ENCODE measurements at regions not wholly inside any gene's neighbourhood (a gene's known extent, or its start where the extent isn't known, plus 50 kb on each side); places are given as distances from the start of the nearest gene placed in this dataset.

DNA sequence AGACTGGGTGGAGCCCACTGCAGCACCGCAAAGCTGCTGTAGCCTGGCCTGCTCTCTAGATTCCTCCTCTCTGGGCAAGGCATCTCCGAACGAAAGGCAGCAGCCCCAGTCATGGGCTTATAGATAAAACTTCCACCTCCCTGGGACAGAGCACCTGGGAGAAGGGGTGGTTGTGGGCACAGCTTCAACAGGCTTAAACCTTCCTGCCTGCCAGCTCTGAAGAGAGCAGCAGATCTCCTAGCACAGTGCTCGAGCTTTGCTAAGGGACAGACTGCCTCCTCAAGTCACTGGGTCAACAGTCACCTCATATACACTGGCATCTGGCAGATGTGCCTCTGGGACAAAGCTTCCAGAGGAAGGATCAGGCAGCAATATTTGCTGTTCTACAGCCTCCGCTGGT lies 117.3 kb downstream of the EHF start:
- peaks cover 0 to 3% of the 10 kb centered on the region in 2 donors for H3K27me3 ChIP-seq (ENCODE audit: control insufficient read depth in 1 of 2, insufficient read depth in 2 of 2, low read length in 1 of 2)
- no peaks in the 10 kb centered on the region for H3K36me3 ChIP-seq (ENCODE audit: control insufficient read depth in 1 of 2, insufficient read depth in 2 of 2, low read length in 1 of 2)
- peaks cover 3% of the 10 kb centered on the region for H3K9me3 ChIP-seq (ENCODE audit: control insufficient read depth, low read length)
- WGBS, 2 donors, result 77 to 81% methylated on average over 5 of the region's 5 CpGs
- no peak for ATAC-seq (ENCODE audit: low FRiP score)
- no peak for DNase-seq
- H3K27ac ChIP-seq (ENCODE audit: low read depth in 1 of 2, low read length in 2 of 2), result no peak overlapping the region
- intact Hi-C loops (cut with DNase I), result no loop called here
- H3K4me3 ChIP-seq (ENCODE audit: low read length in 2 of 2), result no peak overlapping the region
- H3K4me1 ChIP-seq (ENCODE audit: control insufficient read depth in 1 of 2, insufficient read depth in 2 of 2, low read length in 2 of 2), result no peaks in the 10 kb centered on the region

DNA sequence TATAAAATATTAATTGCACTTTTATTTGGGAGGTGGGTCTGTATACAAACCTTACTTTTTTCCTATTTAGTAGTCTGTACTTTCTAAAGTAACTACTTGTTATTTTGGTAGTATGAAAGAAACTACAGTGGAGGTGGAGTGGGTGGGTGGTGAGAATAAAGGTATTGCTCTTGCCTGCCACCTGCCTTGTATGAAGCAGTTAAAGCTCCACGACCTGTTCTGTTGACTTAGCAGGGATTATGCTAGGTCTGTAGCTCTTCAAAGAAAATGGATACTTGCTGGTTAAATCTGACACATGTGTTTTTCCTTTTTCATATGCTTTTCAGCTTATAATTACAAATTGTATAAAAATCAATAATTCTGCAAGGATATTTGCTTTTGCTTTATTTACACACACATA lies 111.9 kb downstream of the EHF start:
- H3K36me3 ChIP-seq (ENCODE audit: control insufficient read depth in 1 of 2, insufficient read depth in 2 of 2, low read length in 1 of 2), result no peaks in the 10 kb centered on the region
- H3K4me3 ChIP-seq (ENCODE audit: low read length in 2 of 2), result no peak overlapping the region
- no peaks in the 10 kb centered on the region for H3K9me3 ChIP-seq (ENCODE audit: control insufficient read depth, low read length)
- H3K4me1 ChIP-seq (ENCODE audit: control insufficient read depth in 1 of 2, insufficient read depth in 2 of 2, low read length in 2 of 2), result no peaks in the 10 kb centered on the region
- H3K27ac ChIP-seq (ENCODE audit: low read depth in 1 of 2, low read length in 2 of 2), result no peak overlapping the region
- no peak for DNase-seq
- WGBS, 2 donors, result 46 to 47% methylated on average over 1 of the region's 1 CpG
- peaks cover 0 to 3% of the 10 kb centered on the region in 2 donors for H3K27me3 ChIP-seq (ENCODE audit: control insufficient read depth in 1 of 2, insufficient read depth in 2 of 2, low read length in 1 of 2)
- intact Hi-C loops (cut with DNase I), result no loop called here
- no peak for ATAC-seq (ENCODE audit: low FRiP score)

DNA sequence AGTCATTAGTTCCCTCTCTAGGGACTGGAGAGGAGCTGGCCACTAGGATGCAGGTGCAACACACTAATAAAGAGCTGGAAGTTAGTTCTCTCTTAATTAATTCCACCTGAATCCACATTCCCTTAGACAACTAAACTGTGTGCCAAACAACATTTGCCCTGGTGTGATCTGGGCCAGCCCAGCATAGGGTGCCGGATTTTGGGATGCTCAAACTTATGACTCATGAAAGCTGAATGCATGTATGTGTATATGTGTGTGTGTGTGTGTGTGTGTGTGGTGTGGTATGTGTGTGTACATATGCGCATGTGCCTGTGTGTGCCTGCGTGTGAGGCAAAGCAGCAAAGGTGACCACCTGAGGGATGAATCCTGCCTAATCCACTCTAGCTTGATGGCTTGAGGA lies 110.7 kb downstream of the EHF start:
- H3K4me3 ChIP-seq (ENCODE audit: low read length in 2 of 2), result no peak overlapping the region
- H3K36me3 ChIP-seq (ENCODE audit: control insufficient read depth in 1 of 2, insufficient read depth in 2 of 2, low read length in 1 of 2), result no peaks in the 10 kb centered on the region
- ATAC-seq (ENCODE audit: low FRiP score), result no peak
- intact Hi-C loops (cut with DNase I), result no loop called here
- DNase-seq, result no peak
- H3K27me3 ChIP-seq (ENCODE audit: control insufficient read depth in 1 of 2, insufficient read depth in 2 of 2, low read length in 1 of 2), result peaks cover 0 to 3% of the 10 kb centered on the region in 2 donors
- 67 to 78% methylated on average over 3 of the region's 3 CpGs for WGBS, 2 donors
- no peaks in the 10 kb centered on the region for H3K4me1 ChIP-seq (ENCODE audit: control insufficient read depth in 1 of 2, insufficient read depth in 2 of 2, low read length in 2 of 2)
- no peaks in the 10 kb centered on the region for H3K9me3 ChIP-seq (ENCODE audit: control insufficient read depth, low read length)
- no peak overlapping the region for H3K27ac ChIP-seq (ENCODE audit: low read depth in 1 of 2, low read length in 2 of 2)

DNA sequence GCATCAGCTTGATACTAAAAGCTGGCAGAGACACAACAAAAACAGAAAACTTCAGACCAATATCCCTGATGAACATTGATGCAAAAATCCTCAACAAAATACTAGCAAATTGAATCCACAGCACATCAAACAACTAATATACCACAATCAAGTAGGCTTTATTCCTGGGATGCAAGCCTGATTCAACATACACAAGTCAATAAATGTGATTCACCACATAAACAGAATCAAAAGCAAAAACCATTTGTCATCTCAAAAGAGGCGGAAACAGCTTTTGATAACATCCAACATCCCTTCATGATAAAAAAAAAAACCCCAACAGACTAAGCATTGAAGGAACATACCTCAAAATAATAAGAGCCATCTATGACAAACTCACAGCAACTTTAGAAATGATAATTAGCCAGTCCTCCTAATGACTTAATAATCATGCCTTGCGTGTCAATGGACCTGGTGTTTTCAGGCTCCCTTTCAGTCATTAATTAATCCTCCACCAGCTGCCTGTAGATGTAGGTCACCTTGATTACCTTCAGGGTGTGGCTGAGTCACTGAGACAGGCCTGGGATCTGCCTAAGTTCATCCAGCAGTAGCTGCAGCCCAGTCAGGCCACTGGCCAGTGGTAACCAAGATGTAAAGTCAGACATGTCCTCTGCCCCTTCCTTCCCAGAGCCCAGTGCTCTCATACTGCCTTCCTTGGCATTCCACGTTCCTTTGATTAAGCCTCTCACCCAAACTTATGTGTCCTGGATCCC lies 109.8 kb downstream of the EHF start:
- no peaks in the 10 kb centered on the region for H3K4me1 ChIP-seq (ENCODE audit: control insufficient read depth in 1 of 2, insufficient read depth in 2 of 2, low read length in 2 of 2)
- H3K4me3 ChIP-seq (ENCODE audit: low read length in 2 of 2), result no peak overlapping the region
- H3K27ac ChIP-seq (ENCODE audit: low read depth in 1 of 2, low read length in 2 of 2), result no peak overlapping the region
- intact Hi-C loops (cut with DNase I), result no loop called here
- no peaks in the 10 kb centered on the region for H3K9me3 ChIP-seq (ENCODE audit: control insufficient read depth, low read length)
- ATAC-seq (ENCODE audit: low FRiP score), result no peak
- H3K27me3 ChIP-seq (ENCODE audit: control insufficient read depth in 1 of 2, insufficient read depth in 2 of 2, low read length in 1 of 2), result peaks cover 0 to 3% of the 10 kb centered on the region in 2 donors
- DNase-seq, result no peak
- 75 to 87% methylated on average over 3 of the region's 3 CpGs for WGBS, 2 donors
- H3K36me3 ChIP-seq (ENCODE audit: control insufficient read depth in 1 of 2, insufficient read depth in 2 of 2, low read length in 1 of 2), result no peaks in the 10 kb centered on the region

DNA sequence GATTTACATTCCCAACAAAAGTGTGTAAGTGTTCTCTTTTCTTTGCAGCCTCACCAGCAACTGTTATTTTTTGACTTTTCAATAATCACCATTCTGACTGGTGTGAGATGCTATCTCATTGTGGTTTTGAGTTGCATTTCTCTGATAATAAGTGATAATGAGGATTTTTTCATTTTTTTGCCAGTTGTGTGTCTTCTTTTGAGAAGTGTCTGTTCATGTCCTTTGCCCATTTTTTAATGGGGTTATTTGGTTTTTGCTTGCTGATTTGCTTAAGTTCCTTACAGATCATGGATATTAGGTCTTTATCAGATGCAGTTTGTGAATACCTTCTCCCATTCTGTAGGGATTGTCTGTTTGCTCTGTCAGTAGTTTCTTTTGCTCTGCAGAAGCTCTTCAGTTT lies 107.7 kb downstream of the EHF start:
- no peaks in the 10 kb centered on the region for H3K36me3 ChIP-seq (ENCODE audit: control insufficient read depth in 1 of 2, insufficient read depth in 2 of 2, low read length in 1 of 2)
- no peak overlapping the region for H3K4me3 ChIP-seq (ENCODE audit: low read length in 2 of 2)
- intact Hi-C loops (cut with DNase I), result no loop called here
- ATAC-seq (ENCODE audit: low FRiP score) (no peak), DNase-seq (no peak)
- H3K9me3 ChIP-seq (ENCODE audit: control insufficient read depth, low read length), result no peaks in the 10 kb centered on the region
- no peak overlapping the region for H3K27ac ChIP-seq (ENCODE audit: low read depth in 1 of 2, low read length in 2 of 2)
- H3K4me1 ChIP-seq (ENCODE audit: control insufficient read depth in 1 of 2, insufficient read depth in 2 of 2, low read length in 2 of 2), result no peaks in the 10 kb centered on the region
- no peaks in the 10 kb centered on the region for H3K27me3 ChIP-seq (ENCODE audit: control insufficient read depth in 1 of 2, insufficient read depth in 2 of 2, low read length in 1 of 2)

DNA sequence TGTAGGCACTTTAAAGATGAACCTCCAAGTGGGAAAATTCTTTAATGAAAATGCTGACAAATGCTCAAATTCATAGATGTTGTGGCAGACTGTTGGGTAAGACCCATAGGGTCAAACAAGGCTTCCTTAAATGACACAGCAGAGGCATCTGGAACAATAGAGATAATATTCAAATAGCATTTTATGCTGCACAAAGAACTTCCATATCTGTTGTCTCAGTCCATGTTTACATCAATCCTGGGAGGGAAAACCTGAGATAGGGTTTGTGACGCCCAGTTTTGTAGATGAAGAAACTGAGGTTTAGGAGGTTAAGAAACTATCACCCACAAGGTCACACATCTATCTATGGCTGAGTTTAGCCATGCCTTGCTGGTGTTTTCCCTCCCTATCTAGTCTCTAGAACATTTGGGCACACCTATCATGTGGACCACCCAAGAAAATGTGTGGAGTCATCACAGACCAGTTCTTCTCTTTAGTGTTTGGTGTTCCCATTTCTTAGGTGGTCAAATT lies 106.4 kb downstream of the EHF start:
- Histone ChIP-seq H3K27me3 (ENCODE audit: control insufficient read depth in 1 of 2, insufficient read depth in 2 of 2, low read length in 1 of 2) (no peaks in the 10 kb centered on the region), H3K9me3 (ENCODE audit: control insufficient read depth, low read length) (no peaks in the 10 kb centered on the region), H3K4me3 (ENCODE audit: low read length in 2 of 2) (no peak overlapping the region), H3K4me1 (ENCODE audit: control insufficient read depth in 1 of 2, insufficient read depth in 2 of 2, low read length in 2 of 2) (no peaks in the 10 kb centered on the region), H3K36me3 (ENCODE audit: control insufficient read depth in 1 of 2, insufficient read depth in 2 of 2, low read length in 1 of 2) (no peaks in the 10 kb centered on the region), H3K27ac (ENCODE audit: low read depth in 1 of 2, low read length in 2 of 2) (no peak overlapping the region)
- 71 to 79% methylated on average over 1 of the region's 1 CpG for WGBS, 2 donors
- intact Hi-C loops (cut with DNase I), result no loop called here
- no peak for ATAC-seq (ENCODE audit: low FRiP score)
- no peak for DNase-seq

DNA sequence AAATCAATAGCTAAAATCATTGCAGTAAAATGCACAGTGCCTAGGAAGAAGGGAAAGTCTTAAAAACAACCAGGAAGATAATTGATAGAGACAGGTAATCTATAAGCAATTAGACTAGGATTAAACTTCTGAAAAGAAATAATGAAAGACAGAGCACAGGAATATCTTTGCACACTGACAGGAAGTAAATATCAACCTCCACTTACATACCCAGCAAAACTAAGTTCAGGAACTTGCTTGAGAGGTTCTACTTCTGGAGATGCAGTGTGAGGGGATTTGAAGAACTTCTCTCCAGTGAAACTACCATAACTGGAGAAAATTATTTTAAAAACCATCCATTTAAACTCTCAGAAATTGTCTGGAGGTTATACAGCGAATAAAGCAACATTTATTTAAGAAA lies 104.1 kb downstream of the EHF start:
- no peaks in the 10 kb centered on the region for H3K36me3 ChIP-seq (ENCODE audit: control insufficient read depth in 1 of 2, insufficient read depth in 2 of 2, low read length in 1 of 2)
- DNase-seq (no peak), ATAC-seq (ENCODE audit: low FRiP score) (no peak)
- no peaks in the 10 kb centered on the region for H3K27me3 ChIP-seq (ENCODE audit: control insufficient read depth in 1 of 2, insufficient read depth in 2 of 2, low read length in 1 of 2)
- H3K4me3 ChIP-seq (ENCODE audit: low read length in 2 of 2), result no peak overlapping the region
- H3K4me1 ChIP-seq (ENCODE audit: control insufficient read depth in 1 of 2, insufficient read depth in 2 of 2, low read length in 2 of 2), result no peaks in the 10 kb centered on the region
- WGBS, 2 donors, result 51 to 72% methylated on average over 1 of the region's 1 CpG
- intact Hi-C loops (cut with DNase I), result no loop called here
- H3K9me3 ChIP-seq (ENCODE audit: control insufficient read depth, low read length), result peaks cover 2% of the 10 kb centered on the region
- H3K27ac ChIP-seq (ENCODE audit: low read depth in 1 of 2, low read length in 2 of 2), result no peak overlapping the region

DNA sequence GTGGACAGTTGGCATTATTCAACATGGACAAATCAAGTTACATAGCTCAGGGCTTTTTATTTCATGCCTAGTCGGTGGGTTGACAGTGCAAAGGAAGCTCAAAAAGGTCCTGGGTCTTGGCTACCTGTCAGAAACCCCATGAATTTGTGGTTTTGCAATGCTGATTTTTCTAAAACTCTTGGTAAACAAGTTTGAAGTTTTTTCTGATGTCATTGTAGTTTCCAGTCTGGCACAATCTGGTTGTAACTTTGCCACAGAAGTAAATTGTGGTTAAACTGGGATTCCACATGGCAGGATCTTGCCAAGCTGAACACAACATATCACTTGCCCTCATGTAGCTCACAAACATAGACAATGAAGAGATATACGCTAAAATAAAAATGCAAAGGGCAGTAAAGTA lies 100.8 kb downstream of the EHF start:
- ATAC-seq (ENCODE audit: low FRiP score), result no peak
- Histone ChIP-seq H3K4me3 (ENCODE audit: low read length in 2 of 2) (no peak overlapping the region), H3K9me3 (ENCODE audit: control insufficient read depth, low read length) (peaks cover 2% of the 10 kb centered on the region), H3K4me1 (ENCODE audit: control insufficient read depth in 1 of 2, insufficient read depth in 2 of 2, low read length in 2 of 2) (no peaks in the 10 kb centered on the region), H3K36me3 (ENCODE audit: control insufficient read depth in 1 of 2, insufficient read depth in 2 of 2, low read length in 1 of 2) (no peaks in the 10 kb centered on the region), H3K27me3 (ENCODE audit: control insufficient read depth in 1 of 2, insufficient read depth in 2 of 2, low read length in 1 of 2) (no peaks in the 10 kb centered on the region), H3K27ac (ENCODE audit: low read depth in 1 of 2, low read length in 2 of 2) (no peak overlapping the region)
- 78% methylated on average over 2 of the region's 2 CpGs for WGBS, 2 donors
- intact Hi-C loops (cut with DNase I), result no loop called here
- no peak for DNase-seq

DNA sequence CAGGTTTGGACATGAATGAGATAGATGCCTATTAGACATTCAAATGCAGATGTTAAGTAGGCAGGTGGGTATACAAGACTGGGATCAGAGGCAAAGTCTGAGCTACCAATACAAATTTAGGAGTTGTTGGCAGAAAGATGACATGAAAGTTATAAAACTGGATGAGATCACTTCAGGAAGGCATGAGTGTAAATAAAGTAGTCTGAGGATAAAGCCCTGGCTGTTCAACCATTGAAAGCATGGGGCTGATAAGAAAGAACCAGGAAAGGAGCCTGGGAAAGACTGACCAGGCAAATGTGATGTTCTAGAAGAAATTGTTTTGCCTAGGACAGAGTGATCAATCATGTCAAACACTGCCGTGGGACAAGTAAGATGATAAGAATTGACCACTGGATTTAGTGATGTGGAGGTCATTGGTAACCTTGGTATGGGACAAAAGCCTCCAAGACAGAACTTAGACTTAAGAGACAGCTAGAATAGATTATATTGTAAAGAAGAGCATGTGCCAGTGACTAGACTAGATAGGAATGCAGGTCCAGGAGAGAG lies 98.5 kb downstream of the EHF start:
- no peak overlapping the region for H3K27ac ChIP-seq (ENCODE audit: low read depth in 1 of 2, low read length in 2 of 2)
- DNase-seq (no peak), ATAC-seq (ENCODE audit: low FRiP score) (no peak)
- H3K36me3 ChIP-seq (ENCODE audit: control insufficient read depth in 1 of 2, insufficient read depth in 2 of 2, low read length in 1 of 2), result no peaks in the 10 kb centered on the region
- no peaks in the 10 kb centered on the region for H3K4me1 ChIP-seq (ENCODE audit: control insufficient read depth in 1 of 2, insufficient read depth in 2 of 2, low read length in 2 of 2)
- H3K9me3 ChIP-seq (ENCODE audit: control insufficient read depth, low read length), result peaks cover 2% of the 10 kb centered on the region
- 25 to 38% methylated on average over 1 of the region's 1 CpG for WGBS, 2 donors
- H3K4me3 ChIP-seq (ENCODE audit: low read length in 2 of 2), result no peak overlapping the region
- H3K27me3 ChIP-seq (ENCODE audit: control insufficient read depth in 1 of 2, insufficient read depth in 2 of 2, low read length in 1 of 2), result no peaks in the 10 kb centered on the region
- intact Hi-C loops (cut with DNase I), result no loop called here
